ENCODE measurements at regions not wholly inside any gene's neighbourhood (a gene's known extent, or its start where the extent isn't known, plus 50 kb on each side); places are given as distances from the start of the nearest gene placed in this dataset.

DNA sequence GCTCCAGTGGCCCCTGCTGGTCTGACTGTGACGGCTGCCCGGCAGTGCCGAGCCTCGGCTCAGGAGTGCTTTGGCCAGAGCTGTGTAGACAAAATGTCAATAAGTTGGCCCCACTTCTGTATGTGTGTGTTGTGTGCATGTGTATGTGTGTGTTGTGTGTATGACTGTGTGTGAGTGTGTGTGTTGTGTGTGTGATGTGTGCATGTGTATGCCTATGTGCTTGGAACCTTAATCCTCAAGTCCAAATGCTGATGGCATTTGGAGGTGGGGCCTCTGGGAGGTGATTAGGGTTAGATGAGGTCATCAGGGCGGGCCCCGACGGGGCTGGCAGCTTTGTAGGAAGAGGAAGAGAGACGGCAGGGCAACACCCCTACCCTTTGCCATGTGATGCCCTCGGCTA, 269.0 kb downstream of the DCDC2C start:
- BruUV-seq (replicated peaks): no TSS peak
- no peak overlapping the region for H3K4me2 ChIP-seq (ENCODE audit: low read length)
- ATAC-seq (no peak), DNase-seq (ENCODE audit: low read depth, low spot score) (no peak)
- intact Hi-C loops (cut with micrococcal nuclease): no loop called here
- no peaks in the 10 kb centered on the region for H4K20me1 ChIP-seq (ENCODE audit: insufficient read depth)
- H2AFZ ChIP-seq (ENCODE audit: low read depth, low read length, poor library complexity, severe bottlenecking): no peak overlapping the region
- no peak overlapping the region for H3K4me3 ChIP-seq (replicated peaks in 1 of 2; ENCODE audit: low read depth in 1 of 2, low read length in 2 of 2)
- TF ChIP-seq SP1 (IDR thresholded peaks at IDR 0.05; ENCODE audit: low read depth): no peak
- no peak for TF ChIP-seq EZH2 (IDR thresholded peaks at IDR 0.05)
- TF ChIP-seq, protein P1, sequence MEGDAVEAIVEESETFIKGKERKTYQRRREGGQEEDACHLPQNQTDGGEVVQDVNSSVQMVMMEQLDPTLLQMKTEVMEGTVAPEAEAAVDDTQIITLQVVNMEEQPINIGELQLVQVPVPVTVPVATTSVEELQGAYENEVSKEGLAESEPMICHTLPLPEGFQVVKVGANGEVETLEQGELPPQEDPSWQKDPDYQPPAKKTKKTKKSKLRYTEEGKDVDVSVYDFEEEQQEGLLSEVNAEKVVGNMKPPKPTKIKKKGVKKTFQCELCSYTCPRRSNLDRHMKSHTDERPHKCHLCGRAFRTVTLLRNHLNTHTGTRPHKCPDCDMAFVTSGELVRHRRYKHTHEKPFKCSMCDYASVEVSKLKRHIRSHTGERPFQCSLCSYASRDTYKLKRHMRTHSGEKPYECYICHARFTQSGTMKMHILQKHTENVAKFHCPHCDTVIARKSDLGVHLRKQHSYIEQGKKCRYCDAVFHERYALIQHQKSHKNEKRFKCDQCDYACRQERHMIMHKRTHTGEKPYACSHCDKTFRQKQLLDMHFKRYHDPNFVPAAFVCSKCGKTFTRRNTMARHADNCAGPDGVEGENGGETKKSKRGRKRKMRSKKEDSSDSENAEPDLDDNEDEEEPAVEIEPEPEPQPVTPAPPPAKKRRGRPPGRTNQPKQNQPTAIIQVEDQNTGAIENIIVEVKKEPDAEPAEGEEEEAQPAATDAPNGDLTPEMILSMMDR (IDR thresholded peaks at IDR 0.05 in 2 of 3, conservative IDR thresholded peaks at IDR 0.05 in 1 of 3; ENCODE audit: borderline replicate concordance in 1 of 3, insufficient read depth in 1 of 3, low read depth in 2 of 3, low read length in 2 of 3): no peak
- no peak for TF ChIP-seq POLR2A (IDR thresholded peaks at IDR 0.05; ENCODE audit: borderline replicate concordance, extremely low read depth, insufficient read depth, insufficient read length)
- TF ChIP-seq CEBPB (IDR thresholded peaks at IDR 0.05; ENCODE audit: low read depth): no peak
- TF ChIP-seq, protein P2, sequence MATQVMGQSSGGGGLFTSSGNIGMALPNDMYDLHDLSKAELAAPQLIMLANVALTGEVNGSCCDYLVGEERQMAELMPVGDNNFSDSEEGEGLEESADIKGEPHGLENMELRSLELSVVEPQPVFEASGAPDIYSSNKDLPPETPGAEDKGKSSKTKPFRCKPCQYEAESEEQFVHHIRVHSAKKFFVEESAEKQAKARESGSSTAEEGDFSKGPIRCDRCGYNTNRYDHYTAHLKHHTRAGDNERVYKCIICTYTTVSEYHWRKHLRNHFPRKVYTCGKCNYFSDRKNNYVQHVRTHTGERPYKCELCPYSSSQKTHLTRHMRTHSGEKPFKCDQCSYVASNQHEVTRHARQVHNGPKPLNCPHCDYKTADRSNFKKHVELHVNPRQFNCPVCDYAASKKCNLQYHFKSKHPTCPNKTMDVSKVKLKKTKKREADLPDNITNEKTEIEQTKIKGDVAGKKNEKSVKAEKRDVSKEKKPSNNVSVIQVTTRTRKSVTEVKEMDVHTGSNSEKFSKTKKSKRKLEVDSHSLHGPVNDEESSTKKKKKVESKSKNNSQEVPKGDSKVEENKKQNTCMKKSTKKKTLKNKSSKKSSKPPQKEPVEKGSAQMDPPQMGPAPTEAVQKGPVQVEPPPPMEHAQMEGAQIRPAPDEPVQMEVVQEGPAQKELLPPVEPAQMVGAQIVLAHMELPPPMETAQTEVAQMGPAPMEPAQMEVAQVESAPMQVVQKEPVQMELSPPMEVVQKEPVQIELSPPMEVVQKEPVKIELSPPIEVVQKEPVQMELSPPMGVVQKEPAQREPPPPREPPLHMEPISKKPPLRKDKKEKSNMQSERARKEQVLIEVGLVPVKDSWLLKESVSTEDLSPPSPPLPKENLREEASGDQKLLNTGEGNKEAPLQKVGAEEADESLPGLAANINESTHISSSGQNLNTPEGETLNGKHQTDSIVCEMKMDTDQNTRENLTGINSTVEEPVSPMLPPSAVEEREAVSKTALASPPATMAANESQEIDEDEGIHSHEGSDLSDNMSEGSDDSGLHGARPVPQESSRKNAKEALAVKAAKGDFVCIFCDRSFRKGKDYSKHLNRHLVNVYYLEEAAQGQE (IDR thresholded peaks at IDR 0.05; ENCODE audit: low read depth): no peak
- TF ChIP-seq, protein P3, sequence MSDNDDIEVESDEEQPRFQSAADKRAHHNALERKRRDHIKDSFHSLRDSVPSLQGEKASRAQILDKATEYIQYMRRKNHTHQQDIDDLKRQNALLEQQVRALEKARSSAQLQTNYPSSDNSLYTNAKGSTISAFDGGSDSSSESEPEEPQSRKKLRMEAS (IDR thresholded peaks at IDR 0.05): no peak
- TF ChIP-seq POLR2AphosphoS5 (IDR thresholded peaks at IDR 0.05; ENCODE audit: low read depth, low read length): no peak
- TF ChIP-seq, protein P4, sequence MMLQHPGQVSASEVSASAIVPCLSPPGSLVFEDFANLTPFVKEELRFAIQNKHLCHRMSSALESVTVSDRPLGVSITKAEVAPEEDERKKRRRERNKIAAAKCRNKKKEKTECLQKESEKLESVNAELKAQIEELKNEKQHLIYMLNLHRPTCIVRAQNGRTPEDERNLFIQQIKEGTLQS (IDR thresholded peaks at IDR 0.05): no peak
- TF ChIP-seq SRF (IDR thresholded peaks at IDR 0.05; ENCODE audit: low read depth): no peak
- no peak for TF ChIP-seq EGR1 (IDR thresholded peaks at IDR 0.05; ENCODE audit: low read depth)
- TF ChIP-seq, protein P5, sequence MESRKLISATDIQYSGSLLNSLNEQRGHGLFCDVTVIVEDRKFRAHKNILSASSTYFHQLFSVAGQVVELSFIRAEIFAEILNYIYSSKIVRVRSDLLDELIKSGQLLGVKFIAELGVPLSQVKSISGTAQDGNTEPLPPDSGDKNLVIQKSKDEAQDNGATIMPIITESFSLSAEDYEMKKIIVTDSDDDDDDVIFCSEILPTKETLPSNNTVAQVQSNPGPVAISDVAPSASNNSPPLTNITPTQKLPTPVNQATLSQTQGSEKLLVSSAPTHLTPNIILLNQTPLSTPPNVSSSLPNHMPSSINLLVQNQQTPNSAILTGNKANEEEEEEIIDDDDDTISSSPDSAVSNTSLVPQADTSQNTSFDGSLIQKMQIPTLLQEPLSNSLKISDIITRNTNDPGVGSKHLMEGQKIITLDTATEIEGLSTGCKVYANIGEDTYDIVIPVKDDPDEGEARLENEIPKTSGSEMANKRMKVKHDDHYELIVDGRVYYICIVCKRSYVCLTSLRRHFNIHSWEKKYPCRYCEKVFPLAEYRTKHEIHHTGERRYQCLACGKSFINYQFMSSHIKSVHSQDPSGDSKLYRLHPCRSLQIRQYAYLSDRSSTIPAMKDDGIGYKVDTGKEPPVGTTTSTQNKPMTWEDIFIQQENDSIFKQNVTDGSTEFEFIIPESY (IDR thresholded peaks at IDR 0.05; ENCODE audit: extremely low read depth, insufficient replicate concordance, low read length): no peak
- TF ChIP-seq FOSL1 (IDR thresholded peaks at IDR 0.05; ENCODE audit: low read depth): no peak
- no peak for TF ChIP-seq CBX3 (IDR thresholded peaks at IDR 0.05; ENCODE audit: low read depth)
- no peak for TF ChIP-seq TCF7L2 (IDR thresholded peaks at IDR 0.05; ENCODE audit: borderline replicate concordance, extremely low read depth, insufficient read depth, insufficient read length)
- no peaks in the 10 kb centered on the region for H3K9me2 ChIP-seq (ENCODE audit: insufficient read depth)
- POLR2A ChIA-PET: no interaction called here
- H3K27ac ChIP-seq (ENCODE audit: low read depth, low read length): no peak overlapping the region
- H3K79me2 ChIP-seq (ENCODE audit: insufficient read depth, low read length): no peaks in the 10 kb centered on the region
- RAD21 ChIA-PET (ENCODE audit: low non-redundant PET in 1 of 2, low total read pairs in 2 of 2, uncharacterized antibody in 2 of 2, unreplicated experiment in 2 of 2): no interaction called here
- no peaks in the 10 kb centered on the region for H3K27me3 ChIP-seq (ENCODE audit: insufficient read depth, low read length)
- H3K9me3 ChIP-seq (ENCODE audit: control insufficient read depth in 1 of 2, insufficient read depth in 1 of 2, low read depth in 1 of 2, low read length in 2 of 2): peaks cover 10% of the 10 kb centered on the region in 2 experiments; a peak in 2 of 4 replicates
- no peak overlapping the region for H3K9ac ChIP-seq (ENCODE audit: low read length)
- CTCF ChIA-PET: no interaction called here
- H3K4me1 ChIP-seq (ENCODE audit: control insufficient read depth in 1 of 2, insufficient read depth in 2 of 2, low read length in 2 of 2): no peaks in the 10 kb centered on the region
- H3K36me3 ChIP-seq (ENCODE audit: control insufficient read depth in 1 of 2, insufficient read depth in 2 of 2, low read length in 2 of 2): no peaks in the 10 kb centered on the region
